Nephron progenitor cell (in vitro differentiated cells): ENCODE measurements at regions not wholly inside any gene's neighbourhood (a gene's known extent, or its start where the extent isn't known, plus 50 kb on each side); places are given as distances from the start of the nearest gene placed in this dataset.

ENCODE experiments used
- DNase-seq: peaks from one replicate; pipeline ENCODE4 v3.0.0; 2021
- H3K27ac Mint-ChIP-seq: 2 replicates; pipeline ENCODE4 v1.8.0; 2021; ENCODE audit warnings: mild to moderate bottlenecking, moderate library complexity, mixed read lengths
- H3K27me3 Mint-ChIP-seq: 2 replicates; pipeline ENCODE4 v1.8.0; 2021; ENCODE audit warnings: mild to moderate bottlenecking, low read depth, mixed read lengths; ENCODE audit not compliant: poor library complexity
- H3K36me3 Mint-ChIP-seq: 2 replicates; pipeline ENCODE4 v1.8.0; 2021; ENCODE audit warnings: low read depth, mixed read lengths
- H3K4me1 Mint-ChIP-seq: 2 replicates; pipeline ENCODE4 v1.8.0; 2021; ENCODE audit warnings: mixed read lengths
- H3K4me3 Mint-ChIP-seq: 2 replicates; pipeline ENCODE4 v1.8.0; 2021; ENCODE audit warnings: mild to moderate bottlenecking, moderate library complexity, mixed read lengths
- H3K9me3 Mint-ChIP-seq: 2 replicates; pipeline ENCODE4 v1.8.0; 2021; ENCODE audit warnings: mild to moderate bottlenecking, moderate library complexity, mixed read lengths
- TF ChIP-seq, protein P1 (sequence below): fragments of 200-600 bp; sonication (generic); IDR thresholded peaks from 2 replicates; pipeline ENCODE4 v1.5.0; 2021; ENCODE audit warnings: antibody characterized with exemption

DNA sequence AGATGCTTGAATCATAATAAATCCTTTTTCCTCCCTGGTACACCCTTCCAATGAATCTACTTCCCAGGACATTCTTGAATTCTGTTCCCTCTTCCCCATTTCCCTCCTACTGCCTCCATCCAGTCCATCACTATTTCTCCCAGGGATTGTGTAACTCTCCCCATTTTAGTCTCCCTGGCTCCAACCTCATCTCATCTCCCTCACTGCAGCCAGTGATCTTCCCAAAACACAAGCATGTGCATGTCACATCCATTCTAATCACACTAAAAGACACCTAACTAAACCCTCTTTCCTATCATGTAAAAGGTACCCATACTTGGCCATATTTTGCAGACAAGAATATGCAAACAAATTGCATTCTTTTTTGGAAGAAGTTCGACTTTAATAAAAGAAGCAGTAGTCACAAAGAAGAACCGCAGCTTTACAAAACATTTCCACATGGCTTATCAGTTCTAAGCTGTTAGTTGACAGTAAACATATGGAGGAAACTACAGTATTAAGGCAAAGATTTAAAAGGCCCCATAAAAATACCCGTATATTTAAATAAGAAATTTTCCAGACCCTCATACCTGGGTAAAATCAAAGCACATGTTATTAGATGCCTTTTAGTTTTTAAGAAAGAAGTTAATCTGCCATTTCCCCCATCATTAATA lies 111.0 kb downstream of the KCTD12 start:
- H3K4me3 Mint-ChIP-seq: no peak overlapping the region
- H3K27me3 Mint-ChIP-seq: peaks cover 4% of the 10 kb centered on the region
- no peak overlapping the region for H3K27ac Mint-ChIP-seq
- H3K4me1 Mint-ChIP-seq: peaks cover under 1% of the 10 kb centered on the region
- TF ChIP-seq, protein P1, sequence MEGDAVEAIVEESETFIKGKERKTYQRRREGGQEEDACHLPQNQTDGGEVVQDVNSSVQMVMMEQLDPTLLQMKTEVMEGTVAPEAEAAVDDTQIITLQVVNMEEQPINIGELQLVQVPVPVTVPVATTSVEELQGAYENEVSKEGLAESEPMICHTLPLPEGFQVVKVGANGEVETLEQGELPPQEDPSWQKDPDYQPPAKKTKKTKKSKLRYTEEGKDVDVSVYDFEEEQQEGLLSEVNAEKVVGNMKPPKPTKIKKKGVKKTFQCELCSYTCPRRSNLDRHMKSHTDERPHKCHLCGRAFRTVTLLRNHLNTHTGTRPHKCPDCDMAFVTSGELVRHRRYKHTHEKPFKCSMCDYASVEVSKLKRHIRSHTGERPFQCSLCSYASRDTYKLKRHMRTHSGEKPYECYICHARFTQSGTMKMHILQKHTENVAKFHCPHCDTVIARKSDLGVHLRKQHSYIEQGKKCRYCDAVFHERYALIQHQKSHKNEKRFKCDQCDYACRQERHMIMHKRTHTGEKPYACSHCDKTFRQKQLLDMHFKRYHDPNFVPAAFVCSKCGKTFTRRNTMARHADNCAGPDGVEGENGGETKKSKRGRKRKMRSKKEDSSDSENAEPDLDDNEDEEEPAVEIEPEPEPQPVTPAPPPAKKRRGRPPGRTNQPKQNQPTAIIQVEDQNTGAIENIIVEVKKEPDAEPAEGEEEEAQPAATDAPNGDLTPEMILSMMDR: no peak
- no peak for DNase-seq
- no peaks in the 10 kb centered on the region for H3K36me3 Mint-ChIP-seq
- H3K9me3 Mint-ChIP-seq: no peaks in the 10 kb centered on the region

DNA sequence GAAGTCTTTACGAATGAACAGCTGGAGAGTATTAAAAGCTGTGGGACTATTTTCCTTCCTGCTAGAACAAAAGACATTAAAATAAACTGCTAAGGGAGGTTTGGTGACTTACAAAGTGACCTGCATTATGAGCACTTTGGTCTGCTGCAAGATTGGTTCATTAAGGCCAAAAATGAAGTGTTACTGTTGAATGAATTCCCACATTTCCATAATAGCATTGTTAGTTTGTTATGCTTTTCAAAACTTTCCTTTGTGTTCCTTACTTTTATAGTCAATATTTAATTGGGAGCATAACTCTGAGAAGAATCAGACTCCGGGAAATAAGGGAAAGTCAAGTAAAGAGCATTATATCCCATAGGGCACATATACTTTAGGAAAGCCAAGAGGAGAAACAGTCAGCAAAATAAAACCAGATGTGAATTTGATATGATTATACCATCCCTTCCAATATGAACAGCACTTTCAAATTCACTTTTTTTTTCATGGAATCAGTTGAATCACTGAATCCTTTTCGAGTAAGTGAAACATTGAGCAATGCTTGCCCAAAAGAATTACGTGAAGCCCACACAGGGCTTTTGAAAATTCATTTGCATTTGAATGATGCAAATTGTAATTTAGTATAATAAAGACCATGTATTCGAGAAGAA lies 112.6 kb downstream of the KCTD12 start:
- H3K4me1 Mint-ChIP-seq: peaks cover 11% of the 10 kb centered on the region
- DNase-seq: no peak
- no peak overlapping the region for H3K4me3 Mint-ChIP-seq
- peaks cover 4% of the 10 kb centered on the region for H3K27me3 Mint-ChIP-seq
- no peaks in the 10 kb centered on the region for H3K9me3 Mint-ChIP-seq
- no peaks in the 10 kb centered on the region for H3K36me3 Mint-ChIP-seq
- no peak overlapping the region for H3K27ac Mint-ChIP-seq
- TF ChIP-seq, protein P1: no peak

DNA sequence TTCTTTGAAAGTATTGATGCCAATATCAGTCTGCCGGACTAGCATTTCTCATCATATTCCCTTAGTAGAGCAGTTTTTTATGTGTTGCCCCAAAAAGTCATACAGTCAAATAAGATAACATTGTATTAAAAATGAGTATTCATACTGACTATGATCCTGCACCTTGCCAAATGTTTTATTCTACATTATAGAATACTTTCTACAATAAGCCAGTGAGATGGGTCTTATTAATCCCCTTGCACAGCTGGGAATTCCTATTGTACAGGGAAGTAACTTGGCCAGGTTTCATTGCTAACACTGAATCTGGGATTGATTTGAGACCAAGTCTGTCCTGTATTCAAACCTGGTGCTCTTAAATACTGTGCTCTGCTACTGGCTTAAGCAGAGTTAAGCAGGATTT lies 114.0 kb downstream of the KCTD12 start:
- H3K36me3 Mint-ChIP-seq: no peaks in the 10 kb centered on the region

GRCh38 chr13:76769271-76769791 lies 116.9 kb downstream of the KCTD12 start:
- peaks cover 16% of the 10 kb centered on the region for H3K4me1 Mint-ChIP-seq
- DNase-seq: no peak
- no peak overlapping the region for H3K27ac Mint-ChIP-seq

More for the DNA sequence above, 114.0 kb downstream of the KCTD12 start:
- Mint-ChIP-seq H3K9me3 (no peaks in the 10 kb centered on the region), H3K4me3 (no peak overlapping the region), H3K27me3 (peaks cover 4% of the 10 kb centered on the region), H3K27ac (no peak overlapping the region), H3K4me1 (peaks cover 11% of the 10 kb centered on the region)
- no peak for DNase-seq
- TF ChIP-seq, protein P1: no peak

DNA sequence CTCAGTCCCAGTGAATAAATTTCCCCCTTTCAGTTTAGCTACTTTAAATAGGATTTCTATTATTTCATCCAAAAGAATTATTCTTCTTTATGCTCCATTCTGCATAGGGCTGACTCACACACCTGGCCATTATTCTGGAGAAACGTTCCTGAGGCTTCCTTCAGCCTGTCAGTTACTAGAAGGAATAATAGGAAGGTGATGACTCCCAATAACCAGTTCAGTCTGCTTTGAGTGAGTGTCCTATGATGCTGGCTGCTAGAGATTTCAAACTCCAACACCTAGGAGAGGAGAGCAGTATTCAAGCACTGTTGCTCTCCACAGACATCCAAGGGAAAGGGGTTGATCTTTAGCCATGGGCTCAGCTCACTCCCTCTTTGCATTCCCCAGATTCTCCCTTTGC lies 117.8 kb downstream of the KCTD12 start:
- DNase-seq: no peak
- H3K9me3 Mint-ChIP-seq: no peaks in the 10 kb centered on the region

More at GRCh38 chr13:76769271-76769791, 116.9 kb downstream of the KCTD12 start:
- Mint-ChIP-seq H3K4me3 (no peak overlapping the region), H3K9me3 (no peaks in the 10 kb centered on the region), H3K27me3 (no peaks in the 10 kb centered on the region), H3K36me3 (no peaks in the 10 kb centered on the region)
- TF ChIP-seq, protein P1: no peak

More for the DNA sequence above, 117.8 kb downstream of the KCTD12 start:
- Mint-ChIP-seq H3K4me1 (peaks cover 17% of the 10 kb centered on the region), H3K27me3 (no peaks in the 10 kb centered on the region), H3K36me3 (no peaks in the 10 kb centered on the region), H3K4me3 (no peak overlapping the region), H3K27ac (no peak overlapping the region)
- TF ChIP-seq, protein P1: no peak
